ENCODE measurements at regions not wholly inside any gene's neighbourhood (a gene's known extent, or its start where the extent isn't known, plus 50 kb on each side); places are given as distances from the start of the nearest gene placed in this dataset.

DNA sequence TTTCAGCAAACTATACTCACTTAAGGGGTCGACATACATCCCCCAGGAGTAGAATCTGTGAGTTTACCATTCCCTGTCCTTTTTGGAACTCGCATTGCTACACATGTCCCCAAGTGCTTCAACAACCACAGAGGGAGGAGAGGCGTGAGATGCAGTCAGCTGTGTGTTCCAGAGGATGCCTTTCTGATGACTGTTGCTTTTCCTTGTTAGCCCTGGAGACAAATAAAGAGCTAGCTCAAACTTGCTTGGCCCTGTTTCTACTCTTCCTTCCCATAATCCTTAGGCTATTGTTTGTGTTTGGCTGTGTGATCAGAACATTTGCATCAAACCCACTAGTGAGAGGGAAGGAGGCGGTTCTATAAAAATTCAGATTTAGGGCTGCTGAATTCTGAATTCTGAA lies 264.0 kb downstream of the ENGASE start:
- H3K4me3 ChIP-seq (replicated peaks; ENCODE audit: low read depth, low read length) = no peak overlapping the region
- TF ChIP-seq, protein P1, sequence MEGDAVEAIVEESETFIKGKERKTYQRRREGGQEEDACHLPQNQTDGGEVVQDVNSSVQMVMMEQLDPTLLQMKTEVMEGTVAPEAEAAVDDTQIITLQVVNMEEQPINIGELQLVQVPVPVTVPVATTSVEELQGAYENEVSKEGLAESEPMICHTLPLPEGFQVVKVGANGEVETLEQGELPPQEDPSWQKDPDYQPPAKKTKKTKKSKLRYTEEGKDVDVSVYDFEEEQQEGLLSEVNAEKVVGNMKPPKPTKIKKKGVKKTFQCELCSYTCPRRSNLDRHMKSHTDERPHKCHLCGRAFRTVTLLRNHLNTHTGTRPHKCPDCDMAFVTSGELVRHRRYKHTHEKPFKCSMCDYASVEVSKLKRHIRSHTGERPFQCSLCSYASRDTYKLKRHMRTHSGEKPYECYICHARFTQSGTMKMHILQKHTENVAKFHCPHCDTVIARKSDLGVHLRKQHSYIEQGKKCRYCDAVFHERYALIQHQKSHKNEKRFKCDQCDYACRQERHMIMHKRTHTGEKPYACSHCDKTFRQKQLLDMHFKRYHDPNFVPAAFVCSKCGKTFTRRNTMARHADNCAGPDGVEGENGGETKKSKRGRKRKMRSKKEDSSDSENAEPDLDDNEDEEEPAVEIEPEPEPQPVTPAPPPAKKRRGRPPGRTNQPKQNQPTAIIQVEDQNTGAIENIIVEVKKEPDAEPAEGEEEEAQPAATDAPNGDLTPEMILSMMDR (IDR thresholded peaks at IDR 0.05; ENCODE audit: low read length, missing control alignments) = no peak
- DNase-seq (ENCODE audit: low read depth) = no peak

DNA sequence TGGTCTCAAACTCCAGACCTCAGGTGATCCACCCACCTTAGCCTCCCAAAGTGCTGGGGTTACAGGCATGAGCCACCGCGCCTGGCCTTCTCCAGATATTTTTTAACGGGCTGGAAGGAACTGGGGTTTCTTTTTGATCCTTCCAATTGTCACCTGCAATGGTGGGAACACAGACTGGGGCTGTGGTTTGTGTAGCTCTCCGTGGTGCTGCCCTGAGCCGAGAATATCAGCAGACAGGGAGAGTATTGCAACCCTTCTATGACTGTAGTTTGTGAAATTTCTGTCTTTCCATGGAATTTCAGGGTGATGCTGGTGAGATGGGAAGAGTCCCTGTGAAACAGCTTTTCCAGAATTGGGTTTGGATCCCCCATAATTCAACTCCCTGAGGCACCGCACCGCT lies 263.5 kb downstream of the ENGASE start:
- TF ChIP-seq, protein P1 (IDR thresholded peaks at IDR 0.05; ENCODE audit: low read length, missing control alignments) = no peak
- no peak for DNase-seq (ENCODE audit: low read depth)
- no peak overlapping the region for H3K4me3 ChIP-seq (replicated peaks; ENCODE audit: low read depth, low read length)

DNA sequence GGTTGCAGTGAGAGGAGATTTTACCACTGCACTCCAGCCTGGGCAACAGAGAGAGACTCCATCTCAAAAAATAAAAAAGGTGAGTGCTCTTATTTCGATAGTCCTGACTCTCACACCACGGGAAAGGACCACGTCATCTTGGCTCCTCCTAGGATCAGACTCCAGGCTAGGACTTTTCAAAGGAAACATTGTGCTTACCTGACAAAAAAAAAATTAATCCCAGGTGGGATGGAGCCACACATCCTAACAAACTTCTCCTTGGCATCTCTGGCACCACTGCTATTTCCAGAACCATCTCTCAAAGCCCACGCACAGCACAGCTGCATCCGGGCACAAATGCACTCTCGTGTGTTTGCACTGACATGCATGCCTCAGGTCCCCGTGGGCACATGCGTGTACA lies 262.4 kb downstream of the ENGASE start:
- no peak for DNase-seq (ENCODE audit: low read depth)
- TF ChIP-seq, protein P1 (IDR thresholded peaks at IDR 0.05; ENCODE audit: low read length, missing control alignments) = no peak
- no peak overlapping the region for H3K4me3 ChIP-seq (replicated peaks; ENCODE audit: low read depth, low read length)

DNA sequence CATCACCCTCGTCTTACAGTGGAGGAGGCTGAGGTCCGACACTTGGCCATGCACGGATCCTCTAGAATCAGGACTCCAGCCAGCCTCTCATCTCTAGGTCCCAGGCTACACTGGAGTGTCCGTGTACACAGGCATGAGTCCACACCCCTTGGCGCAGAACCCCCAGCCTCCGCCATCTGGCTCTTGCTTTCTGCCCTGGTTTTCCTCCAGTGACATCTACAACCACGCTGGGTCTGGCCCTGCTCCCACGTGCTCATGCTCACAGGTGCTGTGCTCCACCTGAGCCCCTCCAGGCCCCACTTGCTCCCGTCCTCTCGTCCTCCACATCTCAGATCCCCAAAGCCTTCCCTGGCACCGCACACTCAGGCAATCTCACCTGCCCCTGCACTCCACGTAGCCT lies 260.8 kb downstream of the ENGASE start:
- DNase-seq (ENCODE audit: low read depth) = no peak
- no peak overlapping the region for H3K4me3 ChIP-seq (replicated peaks; ENCODE audit: low read depth, low read length)
- TF ChIP-seq, protein P1 (IDR thresholded peaks at IDR 0.05; ENCODE audit: low read length, missing control alignments) = no peak

DNA sequence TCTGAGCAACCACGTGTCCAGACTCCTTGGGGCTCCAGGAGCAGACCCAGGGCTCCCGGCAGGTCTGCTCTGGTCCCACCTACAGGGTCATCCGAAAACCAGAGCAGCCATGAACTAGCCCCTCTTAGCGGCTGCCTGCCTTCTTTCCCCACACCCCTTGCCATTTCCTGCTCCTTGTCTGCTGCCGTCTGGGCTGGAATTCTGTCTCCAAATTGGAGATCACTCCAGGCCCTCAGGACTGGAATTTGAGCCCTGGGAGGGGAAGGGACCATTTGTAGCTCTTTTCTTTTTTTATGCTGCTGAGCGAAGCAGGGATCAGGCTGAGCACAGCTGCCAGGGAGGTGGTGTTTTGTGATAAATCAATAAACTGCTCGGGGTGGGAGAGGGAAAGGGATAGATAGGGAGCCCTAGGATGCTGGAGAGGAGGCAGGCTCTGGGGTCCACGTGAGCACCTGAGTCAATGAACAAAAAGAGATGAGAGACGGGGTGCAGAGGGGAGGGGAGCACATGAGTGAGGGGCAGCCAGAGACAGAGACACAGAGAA lies 257.5 kb downstream of the ENGASE start:
- DNase-seq (ENCODE audit: low read depth) = no peak
- H3K4me3 ChIP-seq (replicated peaks; ENCODE audit: low read depth, low read length) = no peak overlapping the region
- TF ChIP-seq, protein P1 (IDR thresholded peaks at IDR 0.05; ENCODE audit: low read length, missing control alignments) = no peak

DNA sequence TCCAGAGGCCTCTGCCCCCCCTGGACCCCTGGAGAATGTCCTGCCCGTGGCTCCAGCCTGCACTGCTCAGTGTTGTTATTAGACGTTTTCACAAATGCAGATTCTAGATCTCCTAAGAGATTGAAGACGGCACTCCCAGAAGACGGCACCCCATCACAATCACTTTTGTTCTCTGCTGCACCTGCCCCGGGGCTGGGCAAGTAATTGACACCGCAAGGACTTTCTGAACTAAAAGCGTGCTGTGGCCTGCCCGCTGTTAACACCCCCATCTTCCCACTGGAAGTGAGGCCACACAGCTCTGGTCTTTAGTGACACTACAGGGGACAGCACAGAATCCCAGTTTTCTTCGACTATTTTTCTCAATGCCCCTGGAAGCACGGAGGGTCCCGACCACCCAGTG lies 256.9 kb downstream of the ENGASE start:
- H3K4me3 ChIP-seq (replicated peaks; ENCODE audit: low read depth, low read length) = no peak overlapping the region
- TF ChIP-seq, protein P1 (IDR thresholded peaks at IDR 0.05; ENCODE audit: low read length, missing control alignments) = no peak
- DNase-seq (ENCODE audit: low read depth) = no peak

DNA sequence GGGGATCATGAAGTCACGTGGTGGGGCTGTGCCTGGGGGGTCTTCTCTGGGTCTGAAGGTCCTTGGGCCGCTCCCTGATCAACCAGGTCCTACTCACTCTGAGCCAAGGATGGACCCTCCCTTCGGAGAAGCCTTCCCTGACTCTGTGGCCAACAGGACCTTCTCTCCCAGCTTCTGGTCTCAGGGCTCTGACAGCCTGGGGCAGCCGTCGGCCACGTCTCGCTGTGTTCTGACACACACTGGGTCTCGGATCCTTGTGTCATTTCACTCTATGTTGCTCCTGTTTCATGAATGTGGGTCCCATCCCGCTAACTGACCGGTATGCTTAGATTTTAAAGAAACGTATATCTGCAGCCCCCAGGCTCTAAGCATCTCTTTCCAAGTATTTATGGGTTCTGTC lies 256.1 kb downstream of the ENGASE start:
- TF ChIP-seq, protein P1 (IDR thresholded peaks at IDR 0.05; ENCODE audit: low read length, missing control alignments) = no peak
- DNase-seq (ENCODE audit: low read depth) = no peak
- H3K4me3 ChIP-seq (replicated peaks; ENCODE audit: low read depth, low read length) = no peak overlapping the region

All from fibroblast of pulmonary artery (primary cell).